Activated CD4-positive, alpha-beta T cell treated with anti-CD3 and anti-CD28 coated beads for 4 hours (primary cell): ENCODE measurements at regions not wholly inside any gene's neighbourhood (a gene's known extent, or its start where the extent isn't known, plus 50 kb on each side); places are given as distances from the start of the nearest gene placed in this dataset.

Experiments used
- DNase-seq, 2 donors: peaks; one replicate each; pipeline ENCODE4 v3.0.0-alpha.2; 2020

DNA sequence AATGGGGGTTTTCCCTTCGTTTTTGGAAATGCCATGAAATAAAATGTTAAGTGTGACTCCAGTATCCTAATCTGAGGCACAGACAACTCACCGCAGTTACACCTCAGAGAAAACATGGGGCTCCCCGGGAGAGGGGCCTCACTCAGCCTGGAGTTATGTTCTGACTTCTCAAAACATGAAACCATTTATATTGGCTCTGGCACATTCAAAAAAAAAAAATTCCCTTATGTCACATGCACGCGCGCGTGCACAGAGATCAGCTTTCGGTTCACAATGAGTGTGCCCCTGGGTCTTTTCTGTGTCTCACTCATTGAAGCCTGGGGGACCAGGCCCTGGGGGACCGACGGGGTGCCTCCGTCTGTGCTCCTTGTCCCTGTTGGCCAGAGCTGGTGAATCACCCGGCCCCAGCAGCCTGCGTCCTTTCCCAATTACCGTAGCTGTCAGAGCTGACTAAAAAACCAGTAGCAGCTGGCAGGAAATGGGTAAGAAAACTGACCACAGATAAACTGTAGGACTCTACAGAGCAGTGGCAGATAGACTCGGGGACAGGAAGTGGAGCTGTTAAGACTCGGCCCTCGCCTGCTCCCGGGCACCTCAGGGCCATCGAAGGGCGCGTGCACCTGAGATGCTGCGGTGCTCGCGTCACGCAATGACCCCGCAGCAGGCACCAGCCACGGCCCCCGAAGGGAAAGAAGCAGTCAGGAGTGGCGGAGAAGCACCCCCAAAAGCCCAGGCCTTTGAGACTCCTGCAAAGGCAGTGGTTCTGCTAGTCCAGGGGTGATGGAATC is 138.3 kb upstream of the ID2 start:
- DNase-seq = peak; percentile 44 to 46

DNA sequence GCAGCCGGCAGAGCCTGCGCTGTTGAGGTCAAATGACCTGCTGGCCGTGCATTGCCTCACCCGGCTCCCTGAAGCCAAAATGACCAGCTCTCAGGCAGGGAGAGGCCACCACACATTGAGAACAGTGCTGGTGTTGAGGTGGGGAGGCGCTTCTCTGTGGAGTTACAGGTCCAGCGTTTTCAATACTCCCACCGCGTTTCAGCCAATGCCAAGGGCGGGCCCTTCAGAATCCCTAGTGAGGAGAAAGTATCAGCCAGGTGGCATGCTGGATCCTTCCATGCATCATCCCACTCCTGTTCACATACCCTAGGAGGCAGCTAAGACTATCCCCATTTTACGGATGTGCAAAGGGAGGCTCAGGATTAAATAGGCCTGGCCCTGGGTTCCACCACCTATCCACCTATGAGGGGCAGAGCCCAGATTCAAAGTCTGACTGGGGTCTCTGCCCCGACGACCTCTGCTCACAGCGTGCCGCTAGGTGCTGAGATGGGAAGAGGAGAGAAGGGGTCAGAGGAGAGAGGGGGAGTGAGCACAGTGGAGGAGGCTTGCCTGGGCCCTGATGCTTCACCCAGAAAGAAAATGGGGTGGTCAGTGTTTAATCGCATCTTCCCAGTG is 137.6 kb upstream of the ID2 start:
- no peak for DNase-seq

DNA sequence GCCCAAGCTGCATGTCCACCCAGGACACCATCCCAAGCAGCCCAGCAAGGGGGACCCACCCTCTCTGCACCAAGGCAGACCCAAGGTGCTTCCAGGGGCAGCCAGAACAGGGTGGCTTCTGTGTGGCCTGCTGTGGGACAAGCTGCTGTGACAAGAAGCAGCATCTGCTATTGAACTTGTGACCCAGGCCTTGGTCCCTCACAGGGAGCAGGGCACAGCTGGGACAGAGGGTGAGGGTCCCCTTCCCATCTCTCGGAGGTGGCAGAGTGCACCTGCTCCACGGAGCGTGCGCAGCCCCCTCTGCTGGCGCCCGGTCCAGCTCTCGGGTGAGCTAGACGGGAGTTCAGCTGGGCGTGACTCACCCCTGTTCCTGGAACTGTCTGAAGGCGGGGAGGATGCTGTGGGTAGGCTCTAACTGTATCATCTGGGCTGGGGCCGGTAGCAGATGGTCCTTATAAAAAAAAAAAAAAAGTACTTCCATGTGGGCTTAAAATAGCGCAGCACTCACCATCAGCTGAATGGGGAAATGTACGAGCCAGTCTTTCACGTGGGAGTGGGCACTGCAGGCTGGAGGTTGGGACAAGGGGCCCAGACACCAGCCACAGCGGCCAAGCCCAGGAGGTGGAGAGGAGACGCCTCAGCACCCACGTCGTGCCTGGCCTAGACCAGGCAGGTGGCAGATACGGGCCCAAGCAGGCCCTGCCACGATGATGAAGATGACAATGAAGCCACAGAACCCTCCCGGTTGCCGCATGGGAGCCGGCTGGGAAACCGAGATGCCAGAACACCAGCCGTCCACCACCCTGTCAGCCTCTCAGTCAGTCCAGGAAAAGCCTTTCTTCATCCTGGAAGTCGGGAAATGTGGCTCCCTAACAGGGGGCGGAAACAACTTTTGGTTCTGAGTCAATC is 136.8 kb upstream of the ID2 start:
- peak; percentile 86 to 90 for DNase-seq

DNA sequence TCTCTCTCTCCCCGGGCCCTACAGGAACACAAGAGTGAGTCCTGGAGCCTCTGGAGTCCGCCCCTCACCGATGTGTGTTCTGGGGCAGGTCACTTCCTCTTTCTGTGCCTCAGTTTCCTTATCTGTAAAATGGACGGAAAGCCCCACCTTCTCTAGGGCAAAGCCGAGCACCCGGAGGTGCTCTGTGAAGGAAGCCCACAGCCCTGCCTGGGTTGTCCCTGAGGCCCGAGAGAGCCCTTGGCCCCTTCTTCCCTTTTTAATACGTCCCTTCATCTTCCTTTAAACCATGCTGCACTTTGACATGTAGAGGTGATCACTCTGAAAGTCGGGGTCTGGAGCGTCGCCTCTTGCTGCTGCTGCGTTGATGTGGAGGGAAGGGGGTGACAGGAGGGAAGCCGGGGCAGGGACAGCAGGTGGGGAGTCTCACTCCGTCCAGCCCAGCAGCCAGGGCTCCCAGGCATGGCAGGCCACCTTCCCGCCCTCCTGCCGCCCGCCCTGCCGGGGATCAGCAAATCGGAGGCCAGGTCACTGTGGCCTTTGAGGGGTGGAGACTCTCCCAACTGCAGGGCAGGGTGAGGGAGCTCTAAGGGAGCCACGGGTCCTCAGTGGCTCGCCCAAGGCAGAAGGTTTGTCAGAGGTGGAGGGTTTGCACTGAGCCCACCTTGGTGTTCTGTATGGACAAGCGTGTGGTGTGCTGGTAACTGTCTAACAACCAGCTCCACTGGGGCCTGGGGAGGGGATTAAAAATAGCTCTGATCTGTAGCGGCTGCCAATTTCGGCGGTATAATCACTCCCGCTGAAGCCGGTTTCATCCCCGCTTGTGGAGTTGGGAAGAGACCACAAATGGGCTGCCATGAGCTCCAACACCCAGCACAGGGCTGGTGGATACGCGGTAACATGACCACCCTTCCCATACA is 135.9 kb upstream of the ID2 start:
- no peak for DNase-seq

DNA sequence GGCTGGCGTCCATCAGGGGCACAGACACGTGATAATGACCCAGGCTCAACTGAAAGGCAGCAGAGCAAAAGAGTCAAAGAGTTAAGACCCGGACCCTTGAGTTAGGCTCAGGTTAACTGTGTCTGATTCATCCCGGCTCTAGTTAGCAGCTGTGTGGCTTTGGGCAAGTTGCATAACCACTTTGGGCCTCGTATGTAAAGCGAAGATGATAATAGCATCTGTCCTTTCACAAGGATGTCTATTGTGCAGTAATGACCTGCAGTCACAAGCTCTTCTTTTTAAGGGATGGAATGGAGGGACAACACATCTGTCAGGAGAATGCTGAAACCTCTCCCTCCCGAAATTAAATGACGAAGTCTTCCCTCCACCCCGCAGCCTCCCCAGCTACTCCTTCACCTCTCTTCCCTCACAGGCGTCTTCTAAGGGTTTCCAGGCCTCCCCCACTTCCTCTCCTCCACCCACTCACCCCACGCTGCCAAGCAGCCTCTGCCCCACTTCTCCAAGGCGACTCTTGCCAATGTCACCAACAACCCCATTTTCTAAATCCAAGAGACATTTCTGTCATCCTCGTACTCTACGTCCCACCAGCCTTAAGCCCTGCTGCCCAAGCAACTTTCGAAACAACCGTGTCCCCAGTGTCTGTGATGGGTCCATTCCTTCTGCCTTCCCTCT is 135.1 kb upstream of the ID2 start:
- DNase-seq = peak; percentile 51 to 56

DNA sequence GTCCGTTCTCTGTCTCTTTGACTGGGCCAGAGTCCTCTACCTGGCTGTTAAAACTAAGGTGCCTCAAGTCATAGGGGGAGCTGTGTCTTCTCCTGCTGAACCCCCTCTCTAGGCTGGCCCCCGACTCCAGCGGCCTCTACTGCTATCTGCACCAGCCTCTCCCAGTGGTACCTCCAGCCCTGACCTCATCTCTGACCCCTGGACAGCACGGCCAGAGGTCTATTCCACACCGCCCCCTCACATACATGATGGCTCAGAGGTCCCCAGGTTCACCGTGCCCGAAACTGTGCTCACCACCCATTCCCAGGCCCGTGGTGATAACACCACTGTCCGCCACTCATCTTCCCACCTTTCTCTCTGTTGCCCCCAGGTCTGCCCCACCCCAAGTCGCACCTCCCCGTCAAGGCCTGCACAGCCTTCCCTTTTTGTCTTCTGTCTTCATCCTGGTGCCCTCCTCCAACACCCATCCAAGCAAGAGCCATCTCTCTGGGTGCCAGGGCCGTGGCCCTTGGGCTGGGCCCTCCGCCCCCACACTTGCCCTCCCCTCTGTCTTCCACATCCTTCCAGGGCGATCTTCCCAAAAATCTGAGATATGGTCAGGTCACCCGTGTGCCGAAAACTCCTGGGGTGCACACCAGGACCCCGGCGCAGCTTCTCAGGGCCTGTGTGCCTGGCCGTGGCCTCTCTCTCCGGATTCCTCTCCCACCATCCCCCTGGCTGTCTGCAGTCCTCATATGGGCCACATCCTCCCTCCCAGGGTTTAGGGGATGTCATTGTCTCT is 134.4 kb upstream of the ID2 start:
- no peak for DNase-seq

DNA sequence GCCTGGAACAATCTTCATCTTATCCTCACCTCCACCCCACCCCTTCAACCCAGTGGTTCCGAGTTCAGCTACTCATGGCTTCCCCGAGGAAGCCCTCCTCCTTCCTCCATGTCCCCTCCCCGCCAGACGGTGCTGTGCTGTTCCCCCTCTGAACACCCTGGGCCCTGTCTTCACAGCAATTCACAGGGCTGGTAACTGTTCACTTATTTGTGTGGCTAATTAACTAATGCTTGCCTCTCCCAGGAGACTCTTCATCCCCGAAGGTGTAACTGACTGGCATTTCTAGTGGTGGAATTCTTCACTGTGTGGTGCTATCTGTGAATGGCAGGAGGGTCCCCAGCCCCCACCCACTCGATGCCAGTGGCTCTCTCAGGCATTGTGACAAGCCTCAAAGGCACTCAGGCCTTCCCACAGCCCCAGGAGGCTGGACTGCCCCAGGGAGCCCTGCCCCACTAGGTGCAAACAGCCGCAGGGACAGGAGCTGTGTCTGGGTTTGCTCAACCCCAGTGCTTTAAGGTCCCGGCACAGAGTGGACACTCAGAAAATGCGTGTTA is 133.7 kb upstream of the ID2 start:
- DNase-seq = no peak

GRCh38 chr2:8548619-8549150 is 133.2 kb upstream of the ID2 start:
- no peak for DNase-seq

GRCh38 chr2:8549273-8549922 is 132.5 kb upstream of the ID2 start:
- DNase-seq = no peak

- DNase-seq = no peak
Measured at GRCh38 chr2:8549942-8550341, 131.9 kb upstream of the ID2 start.

DNA sequence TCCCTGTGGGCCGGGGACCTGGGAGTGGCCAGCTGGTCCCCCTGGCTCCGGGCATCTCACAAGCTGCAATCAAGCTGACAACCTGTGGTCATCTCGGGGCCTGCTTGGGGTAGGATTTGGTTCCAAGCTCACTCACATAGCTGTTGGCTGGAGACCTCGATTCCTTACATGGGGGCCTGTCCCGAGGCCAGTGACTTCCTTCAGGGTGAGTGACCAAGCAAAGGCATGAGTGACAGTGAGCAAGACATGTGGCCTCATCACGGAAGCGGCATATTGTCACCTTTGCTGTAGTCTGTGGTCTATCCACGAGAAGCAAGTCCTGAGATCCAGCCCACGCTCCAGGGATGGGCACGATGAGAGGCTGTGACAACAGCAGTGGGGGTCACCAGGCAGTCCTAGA is 131.4 kb upstream of the ID2 start:
- DNase-seq = no peak

DNA sequence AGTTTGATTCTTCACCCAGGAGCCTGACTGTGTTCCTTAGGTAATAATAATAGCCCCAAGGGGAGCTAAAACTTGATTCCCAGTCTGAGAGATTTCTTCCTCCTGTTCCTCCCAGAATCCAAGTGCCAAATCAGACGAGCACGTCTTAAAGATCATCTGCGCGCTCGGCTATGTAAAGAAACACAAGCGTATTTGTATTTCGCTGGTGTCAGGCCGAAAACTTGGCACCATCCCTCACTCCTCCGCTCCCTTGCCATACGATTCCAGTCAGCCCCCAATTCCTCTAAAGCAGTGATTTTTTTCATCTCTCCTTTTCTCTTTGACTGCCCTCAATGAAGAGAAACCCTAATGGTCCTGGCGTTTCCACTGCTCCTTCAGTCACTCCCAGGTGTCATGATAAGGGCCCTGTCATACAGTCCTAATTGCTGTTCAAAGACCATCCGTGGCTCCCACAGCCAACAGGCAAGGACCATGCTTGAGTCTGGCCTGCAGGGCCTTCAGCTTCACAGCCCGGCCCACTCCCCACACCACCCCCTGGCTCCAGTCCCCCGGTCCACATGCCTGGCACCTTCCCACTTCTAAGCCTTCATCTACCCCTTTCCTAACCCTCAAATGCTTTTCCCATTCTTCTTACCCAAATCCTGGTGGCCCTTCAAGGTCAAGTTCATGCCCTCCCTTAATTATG is 130.8 kb upstream of the ID2 start:
- DNase-seq = no peak

GRCh38 chr2:8551622-8552074 is 130.2 kb upstream of the ID2 start:
- no peak for DNase-seq

GRCh38 chr2:8552293-8552801 is 129.5 kb upstream of the ID2 start:
- DNase-seq = no peak

GRCh38 chr2:8553643-8554042 is 128.2 kb upstream of the ID2 start:
- no peak for DNase-seq

- no peak for DNase-seq
Measured at GRCh38 chr2:8554296-8554806, 127.5 kb upstream of the ID2 start.

- no peak for DNase-seq
Measured at GRCh38 chr2:8555543-8555942, 126.3 kb upstream of the ID2 start.

- DNase-seq = no peak
Measured at GRCh38 chr2:8558096-8558495, 123.8 kb upstream of the ID2 start.

DNA sequence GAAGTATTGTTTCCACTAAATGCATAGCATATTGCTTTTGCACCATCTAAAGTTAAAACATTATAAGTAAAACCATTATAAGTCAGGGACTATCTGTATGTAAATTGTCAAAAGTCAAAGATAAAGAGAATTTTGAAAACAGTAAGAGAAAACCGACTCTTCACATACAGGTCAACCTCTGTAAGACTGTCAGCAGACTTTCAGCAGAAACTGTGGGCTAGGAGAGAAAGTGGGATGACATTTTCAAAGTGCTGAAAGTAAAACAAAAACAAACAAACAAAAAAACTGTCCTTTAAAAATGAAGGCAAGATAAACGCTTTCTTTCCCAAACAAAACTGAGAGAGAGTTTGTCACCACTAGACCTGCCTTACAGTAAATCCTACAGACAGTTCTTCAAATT is 122.9 kb upstream of the ID2 start:
- no peak for DNase-seq
